Colonic mucosa (tissue), 4 donors: ENCODE measurements at regions not wholly inside any gene's neighbourhood (a gene's known extent, or its start where the extent isn't known, plus 50 kb on each side); places are given as distances from the start of the nearest gene placed in this dataset.

Experiments
- DNase-seq: peaks from one replicate; pipeline ENCODE4 v3.0.0-alpha.2; 2020
- H3K27ac ChIP-seq: fragments of 200-600 bp; one replicate; pipeline ENCODE4 v1.8.0; 2021
- H3K27me3 ChIP-seq: fragments of 200-600 bp; one replicate; pipeline ENCODE4 v1.8.0; 2021
- H3K36me3 ChIP-seq: fragments of 200-600 bp; one replicate; pipeline ENCODE4 v1.8.0; 2021
- H3K4me1 ChIP-seq: fragments of 200-600 bp; one replicate; pipeline ENCODE4 v1.8.0; 2021; ENCODE audit warnings: mild to moderate bottlenecking
- H3K4me3 ChIP-seq: fragments of 200-600 bp; one replicate; pipeline ENCODE4 v1.8.0; 2021
- H3K9ac ChIP-seq, 2 donors: one replicate each; pipeline ENCODE4 v1.7.0; 2013; ENCODE audit warnings: control low read depth in 2 of 2, low read depth in 2 of 2, low read length in 2 of 2
- H3K9me3 ChIP-seq: fragments of 200-600 bp; one replicate; pipeline ENCODE4 v1.8.0; 2021
- intact Hi-C: fragments of 100-400 bp; cut with DNase I; formaldehyde crosslinking; loops from one replicate; pipeline ENCODE4 v1.14.1; 2022
- TF ChIP-seq, protein P1 (sequence below): fragments of 200-600 bp; IDR thresholded peaks from one replicate; pipeline ENCODE4 v1.8.0; 2022; ENCODE audit warnings: antibody characterized with exemption, mild to moderate bottlenecking
- donor health status: healthy.
- donor health status: DM: no; HTN: no; CAD: no.
- donor health status: DM: no; HTN: no; CAD: no.

- no peaks in the 10 kb centered on the region for H3K4me1 ChIP-seq
- no peak overlapping the region for H3K4me3 ChIP-seq
- H3K9ac ChIP-seq = no peak overlapping the region
- no peak for DNase-seq
- intact Hi-C loops = loop anchor here (5.0 kb wide), 1 partner anchor 341 kb away; no protein-coding TSS in a partner anchor
- peaks cover 8% of the 10 kb centered on the region for H3K27me3 ChIP-seq
- no peaks in the 10 kb centered on the region for H3K9me3 ChIP-seq
- TF ChIP-seq, protein P1, sequence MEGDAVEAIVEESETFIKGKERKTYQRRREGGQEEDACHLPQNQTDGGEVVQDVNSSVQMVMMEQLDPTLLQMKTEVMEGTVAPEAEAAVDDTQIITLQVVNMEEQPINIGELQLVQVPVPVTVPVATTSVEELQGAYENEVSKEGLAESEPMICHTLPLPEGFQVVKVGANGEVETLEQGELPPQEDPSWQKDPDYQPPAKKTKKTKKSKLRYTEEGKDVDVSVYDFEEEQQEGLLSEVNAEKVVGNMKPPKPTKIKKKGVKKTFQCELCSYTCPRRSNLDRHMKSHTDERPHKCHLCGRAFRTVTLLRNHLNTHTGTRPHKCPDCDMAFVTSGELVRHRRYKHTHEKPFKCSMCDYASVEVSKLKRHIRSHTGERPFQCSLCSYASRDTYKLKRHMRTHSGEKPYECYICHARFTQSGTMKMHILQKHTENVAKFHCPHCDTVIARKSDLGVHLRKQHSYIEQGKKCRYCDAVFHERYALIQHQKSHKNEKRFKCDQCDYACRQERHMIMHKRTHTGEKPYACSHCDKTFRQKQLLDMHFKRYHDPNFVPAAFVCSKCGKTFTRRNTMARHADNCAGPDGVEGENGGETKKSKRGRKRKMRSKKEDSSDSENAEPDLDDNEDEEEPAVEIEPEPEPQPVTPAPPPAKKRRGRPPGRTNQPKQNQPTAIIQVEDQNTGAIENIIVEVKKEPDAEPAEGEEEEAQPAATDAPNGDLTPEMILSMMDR = no peak
- no peak overlapping the region for H3K27ac ChIP-seq
- H3K36me3 ChIP-seq = no peaks in the 10 kb centered on the region
Observed at GRCh38 chr7:156158213-156158612, 345.9 kb upstream of the SHH start.

DNA sequence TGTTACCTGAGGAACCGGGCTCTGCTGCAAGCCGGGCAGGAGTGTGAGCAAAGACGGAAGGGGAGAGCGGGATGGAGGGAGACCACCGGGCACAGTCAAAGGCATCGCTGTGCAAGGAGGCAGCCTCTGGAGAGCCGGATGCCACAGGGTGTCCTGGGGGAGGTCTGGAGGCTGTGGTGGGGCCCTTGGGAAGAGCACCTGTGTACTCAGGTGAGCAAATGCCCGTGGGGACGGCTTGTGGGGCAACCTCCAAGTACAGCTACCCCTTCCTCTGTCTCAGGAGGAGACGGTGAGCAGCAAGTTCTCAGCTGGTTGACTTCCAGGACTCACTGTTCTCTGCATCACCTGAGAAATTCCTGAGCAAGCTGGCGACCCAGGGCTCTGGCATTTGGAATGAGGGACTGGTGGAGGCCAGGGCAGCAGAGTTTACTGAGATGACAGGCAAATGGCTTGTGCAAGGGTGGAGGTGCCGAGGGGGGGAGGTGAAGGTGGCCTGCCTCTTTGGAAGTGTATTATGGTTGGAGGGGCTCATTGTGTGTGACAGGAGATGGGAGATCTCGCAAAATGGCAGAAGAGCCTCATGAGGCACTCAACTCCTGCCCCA is 345.2 kb upstream of the SHH start:
- DNase-seq = no peak
- H3K4me3 ChIP-seq = no peak overlapping the region
- H3K27ac ChIP-seq = no peak overlapping the region
- no peaks in the 10 kb centered on the region for H3K36me3 ChIP-seq
- H3K9me3 ChIP-seq = no peaks in the 10 kb centered on the region
- H3K27me3 ChIP-seq = peaks cover 2% of the 10 kb centered on the region
- H3K4me1 ChIP-seq = no peaks in the 10 kb centered on the region
- intact Hi-C loops = loop anchor here (5.0 kb wide), 1 partner anchor 340 kb away; no protein-coding TSS in a partner anchor
- TF ChIP-seq, protein P1 = no peak
- H3K9ac ChIP-seq = no peak overlapping the region

GRCh38 chr7:156156734-156157408 is 344.6 kb upstream of the SHH start:
- TF ChIP-seq, protein P1 = no peak
- no peak overlapping the region for H3K4me3 ChIP-seq
- no peaks in the 10 kb centered on the region for H3K4me1 ChIP-seq
- no peak overlapping the region for H3K27ac ChIP-seq
- no peaks in the 10 kb centered on the region for H3K9me3 ChIP-seq
- no peak overlapping the region for H3K9ac ChIP-seq
- no peaks in the 10 kb centered on the region for H3K36me3 ChIP-seq
- intact Hi-C loops = loop anchor here (5.0 kb wide), 1 partner anchor 340 kb away; no protein-coding TSS in a partner anchor
- DNase-seq = no peak
- no peaks in the 10 kb centered on the region for H3K27me3 ChIP-seq

DNA sequence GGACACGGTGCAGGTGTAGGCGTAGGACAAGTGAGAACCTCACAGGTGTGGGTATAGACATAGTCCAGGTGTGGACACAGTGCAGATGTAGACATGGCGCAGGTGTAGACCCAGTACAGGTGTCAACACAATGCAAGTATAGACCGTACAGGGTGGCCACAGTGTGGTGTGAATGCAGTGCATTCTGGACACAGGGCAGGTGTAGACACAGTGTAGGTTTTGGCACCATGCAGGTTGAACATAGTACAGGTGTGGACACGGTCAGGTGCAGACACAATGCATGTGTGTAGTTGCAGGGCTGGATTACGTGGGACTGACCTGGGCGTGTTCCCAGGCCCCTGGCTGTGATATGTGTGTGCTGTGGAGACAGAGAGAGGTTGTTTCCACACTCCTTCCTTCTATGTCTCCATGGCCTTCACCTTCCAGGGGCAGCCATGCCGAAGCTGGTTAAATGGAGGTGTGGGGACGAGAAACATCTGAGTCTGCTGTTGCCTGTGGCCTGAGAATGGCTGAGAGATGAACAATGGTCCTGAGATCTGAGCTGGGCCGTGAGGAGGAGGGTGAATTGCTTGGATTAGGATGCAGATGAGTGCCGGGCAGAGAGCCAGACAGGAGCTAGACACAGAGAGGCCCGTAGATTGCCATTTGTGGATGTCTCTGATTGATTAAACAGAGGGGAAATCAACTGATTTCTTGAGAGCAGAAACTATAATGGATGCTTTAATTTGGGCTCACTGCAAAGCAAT is 343.9 kb upstream of the SHH start:
- Histone ChIP-seq H3K4me1 (no peaks in the 10 kb centered on the region), H3K27me3 (no peaks in the 10 kb centered on the region), H3K36me3 (no peaks in the 10 kb centered on the region), H3K4me3 (no peak overlapping the region), H3K27ac (no peak overlapping the region), H3K9me3 (no peaks in the 10 kb centered on the region), H3K9ac (no peak overlapping the region)
- DNase-seq = no peak
- intact Hi-C loops = loop anchor here (5.0 kb wide), 1 partner anchor 339 kb away; no protein-coding TSS in a partner anchor
- TF ChIP-seq, protein P1 = no peak

- H3K36me3 ChIP-seq = no peaks in the 10 kb centered on the region
- no peaks in the 10 kb centered on the region for H3K9me3 ChIP-seq
- DNase-seq = no peak
- H3K4me1 ChIP-seq = no peaks in the 10 kb centered on the region
- no peak overlapping the region for H3K4me3 ChIP-seq
- intact Hi-C loops = no loop called here
- no peak overlapping the region for H3K27ac ChIP-seq
- H3K27me3 ChIP-seq = no peaks in the 10 kb centered on the region
- H3K9ac ChIP-seq = no peak overlapping the region
- TF ChIP-seq, protein P1 = no peak
Observed at GRCh38 chr7:156153590-156153989, 341.3 kb upstream of the SHH start.
